ENCODE measurements at regions not wholly inside any gene's neighbourhood (a gene's known extent, or its start where the extent isn't known, plus 50 kb on each side); places are given as distances from the start of the nearest gene placed in this dataset.
"Not testable (repeated sequence)": the region's sequence is repeated elsewhere in the genome, so short reads cannot be mapped to it uniquely, and the experiment has no call there.

DNA sequence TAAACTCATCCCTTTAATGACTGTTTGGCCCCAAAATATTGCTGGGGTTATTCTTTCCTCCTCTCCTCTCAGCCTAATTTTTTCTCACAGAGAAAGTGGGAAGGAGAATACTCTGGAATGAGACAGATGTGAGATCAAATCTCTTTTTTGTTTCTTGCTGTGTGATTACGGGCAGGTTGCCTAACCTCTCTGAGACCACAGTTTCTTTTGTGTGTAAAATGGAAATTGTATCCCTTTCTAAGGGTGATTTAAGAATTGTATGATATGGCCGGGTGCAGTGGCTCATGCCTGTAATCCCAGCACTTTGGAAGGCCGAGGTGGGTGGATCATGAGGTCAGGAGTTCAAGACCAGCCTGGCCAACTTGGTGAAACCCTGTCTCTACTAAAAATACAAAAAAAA lies 111.5 kb upstream of the MRPS22 start:
- in situ Hi-C loops (cut with HindIII; ENCODE audit: low sequenced_read_pairs), result not testable (repeated sequence)

DNA sequence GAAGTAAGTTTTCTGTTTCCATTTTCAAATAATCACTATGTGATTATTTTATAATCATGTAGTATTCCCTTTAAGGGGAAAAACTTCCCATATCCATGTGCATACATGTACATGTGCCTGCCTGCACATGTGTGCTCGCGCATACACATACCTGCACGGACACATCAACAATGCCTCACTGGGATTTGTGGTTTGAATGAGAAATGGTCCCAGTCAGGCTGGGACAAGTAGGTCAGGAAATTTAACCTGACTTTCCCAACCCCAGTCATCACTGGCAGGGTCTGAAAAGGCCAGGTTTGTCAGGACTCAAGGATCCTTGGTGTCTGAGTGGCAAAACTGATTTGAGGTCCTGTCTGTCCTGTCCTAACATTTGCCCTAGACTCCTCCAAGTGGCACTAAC lies 109.3 kb upstream of the MRPS22 start:
- in situ Hi-C loops (cut with HindIII; ENCODE audit: low sequenced_read_pairs), result no loop called here

- in situ Hi-C loops (cut with HindIII; ENCODE audit: low sequenced_read_pairs), result no loop called here
Measured at GRCh38 chr3:139235192-139235591, 108.6 kb upstream of the MRPS22 start.

- in situ Hi-C loops (cut with HindIII; ENCODE audit: low sequenced_read_pairs), result no loop called here
Measured at GRCh38 chr3:139236336-139236735, 107.5 kb upstream of the MRPS22 start.

DNA sequence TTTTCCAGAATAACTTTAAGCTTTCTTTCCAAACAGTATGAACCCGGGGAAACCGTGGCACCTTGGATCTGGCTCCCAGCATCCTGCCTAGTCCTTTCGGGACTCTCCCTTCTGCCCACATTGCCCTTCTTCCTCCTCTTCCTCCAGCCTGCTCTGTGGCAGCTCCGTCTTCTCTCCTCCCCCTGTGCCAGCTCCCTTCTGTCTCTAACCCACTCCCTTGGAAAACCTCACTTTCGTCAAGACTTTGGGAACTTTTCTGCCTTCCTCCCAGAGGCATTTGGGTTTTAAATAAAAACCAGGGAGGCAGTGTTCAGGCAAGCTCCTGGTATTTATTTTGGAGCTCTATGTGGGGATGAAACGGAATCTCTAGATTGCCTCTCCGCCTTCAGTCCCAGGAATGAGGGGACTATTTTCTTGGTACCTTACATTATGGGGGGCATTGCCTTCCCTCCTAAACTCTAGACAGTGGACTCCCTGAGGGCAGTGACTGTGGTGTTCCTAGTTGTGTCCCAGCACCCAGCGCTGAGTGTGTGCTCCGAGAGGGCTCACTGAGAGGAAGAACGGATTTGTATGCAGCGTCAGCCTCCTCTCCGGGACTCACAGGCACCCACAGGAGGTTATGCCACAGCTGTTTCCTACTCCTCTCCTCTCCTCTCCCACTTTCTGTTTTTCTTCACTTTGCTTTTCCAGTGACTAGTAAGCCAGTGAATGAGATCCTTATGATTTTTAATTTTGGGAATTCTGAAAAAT lies 105.4 kb upstream of the MRPS22 start:
- in situ Hi-C loops (cut with HindIII; ENCODE audit: low sequenced_read_pairs), result no loop called here

- in situ Hi-C loops (cut with HindIII; ENCODE audit: low sequenced_read_pairs), result no loop called here
Measured at GRCh38 chr3:139239550-139239949, 104.3 kb upstream of the MRPS22 start.

- in situ Hi-C loops (cut with HindIII; ENCODE audit: low sequenced_read_pairs), result no loop called here
Measured at GRCh38 chr3:139241783-139242182, 102.0 kb upstream of the MRPS22 start.

- in situ Hi-C loops (cut with HindIII; ENCODE audit: low sequenced_read_pairs), result no loop called here
Measured at GRCh38 chr3:139243710-139244109, 100.1 kb upstream of the MRPS22 start.

DNA sequence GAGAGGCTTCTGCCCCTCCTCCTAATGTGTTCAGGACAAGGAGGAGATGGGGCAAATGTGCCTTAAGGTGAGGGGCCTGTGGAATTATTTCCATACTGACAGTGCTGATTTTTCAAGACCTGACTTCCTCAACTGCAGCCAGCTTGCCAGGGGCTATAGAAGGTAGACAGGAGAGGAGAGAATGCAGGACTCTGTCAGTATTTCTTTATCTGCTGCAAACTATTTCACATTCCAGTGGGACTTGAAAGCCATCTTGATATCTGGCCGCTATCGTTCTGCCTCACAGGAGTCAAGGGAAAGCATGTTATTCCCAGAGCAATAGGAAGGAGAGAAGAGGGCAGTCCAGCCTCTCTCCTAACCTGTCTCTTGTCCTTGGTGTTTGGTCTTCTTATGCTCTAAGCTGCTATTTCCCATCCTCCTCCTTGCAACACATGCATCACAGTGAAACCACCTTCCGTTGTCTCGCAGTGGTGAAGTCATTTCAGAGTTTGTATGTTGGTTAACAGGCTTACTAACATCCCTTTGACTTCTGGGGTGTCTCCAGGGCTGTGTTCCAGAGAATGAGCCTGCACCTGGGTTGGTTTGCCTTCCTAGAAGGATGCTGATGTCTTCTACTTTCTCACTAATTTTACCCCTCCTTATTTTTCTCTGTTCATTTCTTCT lies 95.1 kb upstream of the MRPS22 start:
- in situ Hi-C loops (cut with HindIII; ENCODE audit: low sequenced_read_pairs), result no loop called here

- in situ Hi-C loops (cut with HindIII; ENCODE audit: low sequenced_read_pairs), result no loop called here
Measured at GRCh38 chr3:139251529-139251928, 92.3 kb upstream of the MRPS22 start.

DNA sequence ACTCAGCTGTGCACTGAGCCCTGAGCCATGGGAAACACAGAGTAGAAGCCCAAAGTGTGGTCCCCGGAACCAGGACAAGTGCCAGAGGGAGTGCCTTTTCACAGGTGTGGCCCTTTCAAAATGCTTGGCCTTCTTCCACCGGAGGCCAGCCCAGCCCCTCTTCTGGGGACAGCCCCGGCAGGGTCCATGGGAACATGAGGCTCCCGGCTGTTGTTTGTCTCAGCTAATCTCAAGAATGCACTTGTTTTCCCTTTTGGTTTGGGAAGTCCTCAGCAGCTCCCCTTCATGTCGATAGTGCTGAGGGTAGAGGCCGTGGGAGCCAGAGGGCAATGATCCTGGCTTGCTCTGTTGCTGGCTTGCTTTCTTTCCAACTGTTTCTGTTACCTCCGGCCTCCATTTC lies 91.1 kb upstream of the MRPS22 start:
- in situ Hi-C loops (cut with HindIII; ENCODE audit: low sequenced_read_pairs), result no loop called here

DNA sequence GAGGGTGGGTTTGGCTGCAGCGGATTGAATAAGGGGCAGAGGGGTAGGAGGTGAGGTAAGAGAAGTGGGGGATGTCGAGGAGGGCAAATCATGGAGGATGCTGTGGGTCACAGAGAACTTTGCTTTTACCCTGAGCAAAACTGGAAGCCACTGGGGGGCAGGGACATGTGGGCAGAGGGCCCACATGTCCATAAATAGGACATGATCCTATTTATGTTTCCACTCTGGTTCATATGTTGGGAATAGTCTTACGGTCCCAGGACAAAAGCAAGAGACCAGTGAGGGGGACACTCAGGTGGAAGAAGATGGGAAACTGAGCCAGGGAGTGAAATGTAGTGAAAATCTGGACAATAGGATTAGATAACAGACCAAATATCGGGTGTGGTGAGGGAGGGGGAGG lies 85.5 kb upstream of the MRPS22 start:
- in situ Hi-C loops (cut with HindIII; ENCODE audit: low sequenced_read_pairs), result no loop called here

- in situ Hi-C loops (cut with HindIII; ENCODE audit: low sequenced_read_pairs), result no loop called here
Measured at GRCh38 chr3:139259398-139259797, 84.4 kb upstream of the MRPS22 start.

DNA sequence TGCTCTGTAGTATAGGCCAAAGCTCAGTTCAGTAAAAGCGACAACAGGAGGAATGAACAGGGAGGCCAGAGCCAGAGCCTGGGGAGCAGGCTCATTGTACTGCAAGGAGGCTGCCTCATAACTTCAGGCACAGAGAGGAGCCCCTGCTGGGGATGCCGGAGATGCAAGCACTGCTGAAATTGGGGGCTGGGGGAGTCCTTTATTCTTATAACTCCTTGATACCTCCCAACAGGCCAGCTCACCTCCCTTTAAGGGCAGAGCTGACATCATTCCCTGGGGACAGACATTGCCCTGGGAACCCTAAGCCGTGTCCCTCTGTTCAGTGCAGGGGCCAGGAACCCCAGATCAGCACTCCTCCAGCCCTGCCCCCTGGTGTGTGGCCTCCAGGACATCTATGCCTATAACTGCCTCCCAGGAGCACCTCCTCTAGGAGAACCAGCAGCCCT lies 83.8 kb upstream of the MRPS22 start:
- in situ Hi-C loops (cut with HindIII; ENCODE audit: low sequenced_read_pairs), result no loop called here

DNA sequence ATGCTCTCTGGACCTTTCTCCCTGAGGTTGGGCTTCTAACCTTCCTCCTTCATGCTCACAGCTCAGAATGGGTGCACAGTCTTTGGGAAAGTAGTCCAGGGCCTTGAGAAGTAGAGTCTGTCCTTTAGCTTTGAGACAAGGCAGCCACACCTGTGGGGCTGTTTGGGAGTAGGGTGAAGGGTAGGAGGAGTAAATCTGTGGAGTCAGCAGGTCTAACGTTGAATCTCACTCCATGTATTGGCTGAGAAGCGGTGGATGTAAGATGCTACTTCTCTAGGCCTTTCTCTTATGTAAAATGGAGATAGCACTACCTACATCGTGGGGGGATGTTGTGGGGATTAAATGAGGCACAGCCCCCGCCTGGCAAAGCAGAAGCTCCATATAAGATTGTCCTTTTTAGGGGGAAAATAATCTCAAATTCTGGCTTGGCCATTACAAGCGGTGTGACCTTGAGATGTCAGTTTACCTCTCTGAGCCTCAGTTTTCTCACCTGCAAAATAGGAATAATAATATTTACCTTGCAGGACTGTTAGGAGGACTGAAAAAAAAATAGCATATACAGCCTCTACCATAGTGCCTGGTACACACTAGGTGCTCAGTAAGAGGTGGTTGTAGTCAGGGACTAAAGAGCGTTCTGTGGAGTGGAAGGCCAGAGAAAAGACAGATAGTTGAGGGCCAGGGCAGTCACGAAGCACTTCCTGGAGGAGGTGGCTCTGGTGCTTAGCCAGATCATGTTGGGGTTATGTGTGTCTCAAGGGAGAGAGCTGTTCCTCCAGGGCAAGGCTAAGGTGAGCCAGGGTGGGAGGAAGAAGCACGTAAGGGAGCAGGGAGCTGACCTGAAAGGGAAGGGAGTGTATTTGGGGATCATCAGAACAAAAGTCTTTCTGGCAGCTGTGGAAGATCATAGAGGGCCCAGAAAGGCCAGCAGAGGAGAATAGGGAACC lies 82.8 kb upstream of the MRPS22 start:
- in situ Hi-C loops (cut with HindIII; ENCODE audit: low sequenced_read_pairs), result no loop called here

DNA sequence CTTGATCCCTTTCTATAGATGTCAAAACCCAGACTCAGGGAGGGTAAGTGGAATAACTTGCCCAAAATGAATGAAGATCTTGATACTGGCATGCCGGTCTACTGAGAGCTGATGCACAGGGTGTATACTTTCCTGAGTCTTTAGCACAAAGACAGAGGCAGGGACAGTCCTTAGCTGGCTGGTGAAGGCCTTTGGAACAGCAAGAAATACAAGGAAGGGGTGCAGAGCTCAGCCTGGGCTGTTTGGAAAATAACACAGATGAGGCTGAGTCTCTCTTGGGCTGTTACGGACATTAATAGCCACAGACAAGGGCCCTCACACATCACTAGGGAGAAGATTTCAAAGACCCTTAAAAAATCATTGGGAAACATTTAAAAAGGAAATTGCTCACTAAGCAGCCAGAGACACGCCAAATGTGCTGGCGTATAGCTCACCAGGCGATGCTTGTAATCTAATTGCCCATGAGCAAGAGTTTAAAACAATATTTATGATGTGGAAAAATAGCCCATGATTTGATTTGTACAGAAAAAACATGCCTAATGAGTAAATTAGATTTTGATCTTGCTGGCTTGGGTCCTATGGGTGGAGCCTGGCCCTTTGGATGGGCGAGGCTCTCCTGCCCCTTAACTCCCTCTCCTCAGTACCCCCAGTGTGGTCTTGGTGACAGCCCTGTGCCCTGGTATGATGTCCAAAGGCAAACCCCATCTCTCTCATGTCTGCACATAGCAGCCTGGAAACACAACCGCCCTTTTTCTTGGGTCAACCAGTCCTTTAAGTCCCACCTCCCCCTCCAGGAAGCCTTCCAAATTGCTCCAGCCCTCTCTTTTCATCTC lies 81.8 kb upstream of the MRPS22 start:
- in situ Hi-C loops (cut with HindIII; ENCODE audit: low sequenced_read_pairs), result no loop called here

DNA sequence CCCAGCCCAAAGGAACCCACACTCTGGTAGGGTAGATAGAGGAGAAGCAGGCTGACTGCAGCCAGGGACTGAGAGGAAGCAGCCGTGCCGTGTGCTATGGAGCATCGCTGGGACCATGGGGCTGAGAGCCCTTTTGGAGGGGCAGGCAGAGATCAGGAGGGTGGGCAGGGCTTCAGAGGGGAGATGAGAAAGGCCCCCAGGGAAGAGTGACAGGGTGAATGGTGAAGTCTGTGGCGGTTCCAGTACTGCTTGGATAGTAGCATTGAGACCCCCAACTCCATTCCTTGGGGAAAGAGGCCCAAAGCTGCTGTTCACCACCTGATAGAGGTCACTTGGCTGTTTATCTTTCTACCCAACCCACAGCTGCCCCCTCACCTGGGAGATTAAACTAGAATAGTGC lies 80.0 kb upstream of the MRPS22 start:
- in situ Hi-C loops (cut with HindIII; ENCODE audit: low sequenced_read_pairs), result no loop called here

GRCh38 chr3:139264375-139264774 lies 79.4 kb upstream of the MRPS22 start:
- in situ Hi-C loops (cut with HindIII; ENCODE audit: low sequenced_read_pairs), result no loop called here

- in situ Hi-C loops (cut with HindIII; ENCODE audit: low sequenced_read_pairs), result no loop called here
Measured at GRCh38 chr3:139265131-139266016, 78.4 kb upstream of the MRPS22 start.

Data from endothelial cell of hepatic sinusoid (primary cell).